ENCODE measurements at regions not wholly inside any gene's neighbourhood (a gene's known extent, or its start where the extent isn't known, plus 50 kb on each side); places are given as distances from the start of the nearest gene placed in this dataset.
"Not testable (repeated sequence)": the region's sequence is repeated elsewhere in the genome, so short reads cannot be mapped to it uniquely, and the experiment has no call there.

- DNase-seq (ENCODE audit: missing footprints) = no peak
- intact Hi-C loops (cut with DNase I) = loop anchor here (10.0 kb wide), 1 partner anchor 320 kb away; no protein-coding TSS in a partner anchor
- ATAC-seq = no peak
Measured at GRCh38 chr20:60144404-60144803, 186.2 kb downstream of the CDH26 start.

GRCh38 chr20:60144974-60145527 lies 186.8 kb downstream of the CDH26 start:
- ATAC-seq = no peak
- DNase-seq (ENCODE audit: missing footprints) = no peak
- intact Hi-C loops (cut with DNase I) = loop anchor here (10.0 kb wide), 1 partner anchor 320 kb away; no protein-coding TSS in a partner anchor

DNA sequence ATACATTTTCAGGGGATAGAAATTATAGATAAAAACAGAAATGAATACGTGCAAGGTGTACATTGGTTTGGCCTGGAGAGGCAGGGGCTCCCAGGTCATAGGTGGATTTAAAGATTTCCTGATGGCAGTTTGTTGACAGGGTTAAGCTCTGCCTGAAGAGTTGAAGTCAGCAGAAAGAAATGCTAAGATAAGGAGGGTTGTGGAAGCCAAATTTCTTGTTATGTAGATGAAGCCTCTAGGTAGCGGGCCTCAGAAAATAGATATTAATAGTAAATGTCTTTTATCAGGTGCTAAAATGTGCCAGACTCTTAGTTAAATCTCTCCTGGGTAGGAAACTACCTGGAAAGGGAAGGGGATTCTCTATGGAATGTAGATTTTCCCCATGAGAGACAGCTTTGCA lies 188.8 kb downstream of the CDH26 start:
- ATAC-seq = peak; percentile 23
- no peak for DNase-seq (ENCODE audit: missing footprints)
- intact Hi-C loops (cut with DNase I) = loop anchor here (10.0 kb wide), 1 partner anchor 318 kb away; no protein-coding TSS in a partner anchor

GRCh38 chr20:60148885-60149284 lies 190.7 kb downstream of the CDH26 start:
- intact Hi-C loops (cut with DNase I) = loop anchor here (10.0 kb wide), 1 partner anchor 316 kb away; no protein-coding TSS in a partner anchor
- no peak for DNase-seq (ENCODE audit: missing footprints)
- no peak for ATAC-seq

GRCh38 chr20:60152792-60153191 lies 194.6 kb downstream of the CDH26 start:
- intact Hi-C loops (cut with DNase I) = no loop called here
- DNase-seq (ENCODE audit: missing footprints) = no peak
- no peak for ATAC-seq

DNA sequence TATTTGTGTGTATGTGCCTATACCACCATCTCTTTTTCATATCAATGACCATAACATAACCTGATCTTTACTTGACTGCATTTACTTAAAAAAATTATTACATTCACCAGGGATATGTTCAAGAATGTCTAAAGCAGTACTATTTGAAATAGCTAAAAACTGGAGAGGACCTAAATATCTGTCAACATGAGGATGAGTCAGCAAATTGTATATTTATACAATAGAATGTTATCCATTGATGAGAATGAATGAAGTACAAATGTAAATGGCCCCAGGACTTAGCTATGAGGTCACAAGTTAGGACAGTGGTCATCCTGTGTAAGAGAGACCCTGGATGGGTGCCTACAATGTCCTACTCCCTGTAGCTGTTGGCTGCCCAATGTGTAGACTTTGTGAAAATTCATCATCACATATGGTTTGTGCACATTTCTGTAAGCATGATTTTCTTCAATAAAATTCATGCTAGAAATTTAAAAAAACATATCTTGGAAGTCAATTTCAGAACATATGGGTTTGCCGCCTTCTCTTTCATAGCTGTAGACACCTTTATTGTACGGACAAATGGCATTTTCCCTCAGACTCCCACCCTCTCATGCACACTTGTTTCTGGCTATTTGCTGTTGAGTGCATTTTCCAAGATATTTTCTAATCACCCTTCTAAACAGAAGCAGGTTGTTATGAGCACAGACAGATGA lies 202.4 kb downstream of the CDH26 start:
- DNase-seq (ENCODE audit: missing footprints) = no peak
- no peak for ATAC-seq
- intact Hi-C loops (cut with DNase I) = no loop called here

DNA sequence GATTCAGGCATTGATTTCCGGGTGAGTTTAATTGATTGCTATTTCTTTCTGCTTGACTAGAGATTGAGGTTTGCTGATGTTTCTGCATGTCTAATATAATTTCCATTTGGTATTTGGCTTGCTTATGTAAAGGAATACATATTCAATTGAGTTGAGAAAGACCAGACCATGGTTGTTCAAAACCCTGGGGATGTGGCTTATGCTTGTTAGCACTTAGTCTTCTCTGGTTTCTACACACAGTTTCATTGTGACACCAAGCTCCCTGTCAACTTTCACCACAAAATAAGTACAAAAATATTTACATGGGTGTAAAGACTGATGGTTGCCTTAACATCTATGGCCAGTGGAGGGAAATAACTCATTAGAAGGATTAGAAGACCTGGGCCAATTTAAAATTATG lies 209.6 kb downstream of the CDH26 start:
- intact Hi-C loops (cut with DNase I) = no loop called here
- ATAC-seq = no peak
- DNase-seq (ENCODE audit: missing footprints) = no peak

DNA sequence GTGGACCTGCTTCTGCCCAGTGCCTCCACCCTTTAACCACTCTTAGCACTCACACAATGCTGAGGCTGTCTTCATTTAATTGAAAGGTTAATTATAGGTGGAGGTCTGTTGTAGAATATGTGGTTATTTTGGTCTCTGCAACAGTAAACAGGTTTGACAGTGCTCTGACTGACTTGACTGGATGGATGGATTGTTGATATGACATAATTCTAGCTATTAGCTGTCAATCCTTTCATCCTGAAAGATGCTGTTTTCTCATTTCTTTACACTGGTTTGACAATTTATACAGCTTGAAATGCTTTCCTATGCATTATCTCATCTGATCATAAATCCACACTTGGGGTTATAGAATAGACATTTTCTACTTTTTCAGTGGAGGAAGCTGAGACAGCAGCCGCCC lies 210.7 kb downstream of the CDH26 start:
- intact Hi-C loops (cut with DNase I) = no loop called here
- DNase-seq (ENCODE audit: missing footprints) = no peak
- ATAC-seq = no peak

DNA sequence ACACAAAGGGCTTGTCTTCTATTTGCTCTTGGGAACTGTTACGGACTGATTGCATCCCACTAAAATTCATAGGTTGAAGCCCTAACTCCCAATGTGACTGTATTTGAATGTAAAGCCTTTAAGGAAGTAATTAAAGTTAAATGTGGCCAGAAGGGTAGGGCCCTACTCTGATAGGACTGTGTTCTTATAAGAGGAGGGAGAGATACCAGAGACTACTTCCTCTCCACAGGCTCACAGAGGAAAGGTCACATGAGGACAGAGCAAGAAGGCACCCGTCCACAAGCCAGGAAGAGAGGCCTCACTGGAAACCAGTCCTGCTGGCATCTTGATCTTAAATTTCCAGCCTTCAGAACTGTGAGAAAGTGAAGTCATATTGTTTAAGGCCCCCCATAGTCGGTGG lies 211.9 kb downstream of the CDH26 start:
- intact Hi-C loops (cut with DNase I) = no loop called here
- no peak for DNase-seq (ENCODE audit: missing footprints)
- ATAC-seq = no peak

DNA sequence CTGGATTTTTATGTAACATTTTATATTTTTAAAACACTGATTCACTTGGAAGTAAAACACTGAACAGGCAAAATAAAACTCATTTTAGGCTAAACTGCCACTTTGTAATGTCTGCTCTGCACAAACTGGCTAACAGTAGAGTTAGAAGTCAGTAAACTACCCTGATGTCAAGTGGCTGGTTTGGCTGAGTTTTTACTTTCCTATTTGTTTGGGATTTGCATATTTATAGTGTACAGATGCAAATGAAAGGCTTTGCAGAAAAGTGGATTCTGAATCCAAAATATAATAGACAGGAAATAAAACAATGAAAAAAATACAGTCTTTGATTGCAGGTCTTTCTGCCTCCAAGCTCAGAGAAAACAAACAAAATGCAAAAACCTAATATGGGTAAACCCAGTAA lies 213.1 kb downstream of the CDH26 start:
- DNase-seq (ENCODE audit: missing footprints) (no peak), ATAC-seq (no peak)
- intact Hi-C loops (cut with DNase I) = no loop called here

DNA sequence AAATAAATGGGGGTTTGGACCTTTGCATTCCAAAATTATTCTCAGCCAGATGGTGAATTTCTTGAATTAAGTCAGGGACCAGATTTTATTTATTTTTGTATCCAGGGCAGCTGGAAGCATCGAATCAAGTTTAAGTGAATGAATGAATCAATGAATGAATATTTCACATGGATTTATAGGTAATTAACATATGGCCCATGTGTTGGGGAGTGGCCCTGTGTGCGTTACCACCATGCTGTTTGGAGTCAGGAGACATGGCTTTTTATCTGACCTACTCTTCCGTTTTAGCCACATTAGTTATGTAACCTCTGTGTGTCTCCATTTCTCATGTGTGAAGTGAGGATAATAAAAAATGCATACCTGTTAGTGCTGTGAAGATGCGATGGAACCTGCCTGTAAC lies 213.5 kb downstream of the CDH26 start:
- no peak for ATAC-seq
- intact Hi-C loops (cut with DNase I) = no loop called here
- no peak for DNase-seq (ENCODE audit: missing footprints)

DNA sequence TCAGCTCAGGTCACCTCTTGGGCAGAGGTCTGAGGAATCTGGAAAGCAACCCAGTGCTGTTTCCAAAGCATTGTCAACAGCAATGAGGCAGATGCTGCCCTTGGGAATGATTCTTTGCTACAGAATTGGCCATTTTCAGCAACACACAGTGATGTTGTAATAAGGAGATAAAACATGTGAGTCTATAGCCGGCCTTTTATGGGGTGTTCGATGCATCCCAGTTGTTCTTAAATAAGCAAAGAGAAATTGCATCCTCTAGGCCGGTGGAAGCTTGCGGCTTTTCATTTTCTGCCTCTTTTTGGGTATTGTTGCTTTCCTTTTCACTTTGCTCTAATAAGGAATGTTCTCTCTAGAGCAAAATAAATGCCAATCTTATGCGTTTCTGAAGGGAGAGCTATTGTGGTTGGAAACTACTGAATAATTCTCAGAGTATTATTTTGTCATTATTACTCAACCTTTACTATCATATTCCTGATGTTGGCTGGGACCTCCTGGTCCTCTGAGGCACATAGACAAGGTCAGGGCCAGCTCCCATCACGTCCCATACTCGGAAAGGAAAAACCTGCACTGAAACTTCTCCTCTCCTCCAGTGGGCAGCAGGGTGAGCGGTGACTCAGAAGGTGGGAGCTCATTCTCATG lies 214.2 kb downstream of the CDH26 start:
- no peak for DNase-seq (ENCODE audit: missing footprints)
- peak; percentile 57 for ATAC-seq
- intact Hi-C loops (cut with DNase I) = no loop called here

- intact Hi-C loops (cut with DNase I) = no loop called here
- ATAC-seq (no peak), DNase-seq (ENCODE audit: missing footprints) (no peak)
Measured at GRCh38 chr20:60177080-60177479, 218.9 kb downstream of the CDH26 start.

- intact Hi-C loops (cut with DNase I) = no loop called here
- ATAC-seq (no peak), DNase-seq (ENCODE audit: missing footprints) (no peak)
Measured at GRCh38 chr20:60180986-60181385, 222.8 kb downstream of the CDH26 start.

GRCh38 chr20:60186412-60186811 lies 228.2 kb downstream of the CDH26 start:
- no peak for DNase-seq (ENCODE audit: missing footprints)
- intact Hi-C loops (cut with DNase I) = no loop called here
- no peak for ATAC-seq

DNA sequence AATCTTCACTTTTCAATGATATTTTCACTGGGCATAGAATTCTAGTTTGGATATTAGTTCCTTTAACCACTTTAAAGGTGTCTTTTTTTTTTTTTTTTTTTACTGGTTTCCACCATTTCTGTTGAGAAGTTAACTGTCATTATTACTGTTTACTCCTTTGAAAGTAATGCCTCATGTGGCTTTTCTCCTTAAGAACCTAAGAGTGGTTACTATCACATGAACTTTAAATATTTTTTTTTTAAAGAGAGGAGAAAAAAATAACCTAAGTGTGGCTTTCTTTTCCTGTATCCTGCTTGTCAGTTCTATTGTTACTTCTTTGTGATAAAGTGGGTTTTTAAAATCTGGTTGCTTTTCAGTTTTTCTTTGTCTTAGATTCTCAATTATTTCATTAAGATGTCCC lies 229.5 kb downstream of the CDH26 start:
- ATAC-seq (no peak), DNase-seq (ENCODE audit: missing footprints) (no peak)
- intact Hi-C loops (cut with DNase I) = no loop called here

DNA sequence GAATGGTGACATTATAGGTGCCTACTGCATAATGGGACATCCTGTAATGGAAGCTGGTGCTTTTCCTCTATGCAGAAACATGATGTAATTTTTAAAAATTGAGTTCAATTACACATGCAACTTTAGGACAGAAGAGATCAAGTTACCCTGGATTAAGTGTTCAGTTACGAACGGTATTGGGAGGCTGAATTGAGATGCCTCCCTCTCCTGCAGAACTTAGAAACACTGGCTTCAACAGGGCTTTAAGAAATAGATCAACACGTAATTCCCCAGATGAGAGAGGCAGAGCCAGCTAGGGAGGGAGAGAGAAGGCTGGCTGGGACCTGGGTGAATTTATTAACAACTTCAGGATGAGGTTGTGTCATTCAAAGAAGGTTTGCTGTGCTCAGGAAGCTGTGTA lies 232.8 kb downstream of the CDH26 start:
- DNase-seq (ENCODE audit: missing footprints) = no peak
- intact Hi-C loops (cut with DNase I) = no loop called here
- no peak for ATAC-seq

DNA sequence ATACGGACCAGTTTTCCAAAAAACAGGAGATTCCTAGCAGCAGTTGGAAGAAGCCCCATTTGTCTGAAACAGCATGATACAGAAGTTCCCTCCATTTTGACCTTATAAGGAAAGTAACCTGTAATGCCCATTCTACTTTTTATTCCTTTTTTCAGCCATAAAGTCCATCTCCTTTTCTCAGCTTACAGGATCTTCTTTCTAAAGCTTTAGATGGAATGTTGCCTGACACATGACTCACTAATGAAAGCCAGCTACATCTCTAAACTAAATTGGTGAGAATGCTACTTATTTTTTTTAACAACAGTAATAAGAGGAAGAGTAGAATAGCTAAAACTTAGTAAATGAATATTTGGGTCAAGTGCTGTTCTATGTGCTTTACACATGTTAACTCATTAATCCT lies 234.1 kb downstream of the CDH26 start:
- intact Hi-C loops (cut with DNase I) = no loop called here
- ATAC-seq = no peak
- DNase-seq (ENCODE audit: missing footprints) = no peak

DNA sequence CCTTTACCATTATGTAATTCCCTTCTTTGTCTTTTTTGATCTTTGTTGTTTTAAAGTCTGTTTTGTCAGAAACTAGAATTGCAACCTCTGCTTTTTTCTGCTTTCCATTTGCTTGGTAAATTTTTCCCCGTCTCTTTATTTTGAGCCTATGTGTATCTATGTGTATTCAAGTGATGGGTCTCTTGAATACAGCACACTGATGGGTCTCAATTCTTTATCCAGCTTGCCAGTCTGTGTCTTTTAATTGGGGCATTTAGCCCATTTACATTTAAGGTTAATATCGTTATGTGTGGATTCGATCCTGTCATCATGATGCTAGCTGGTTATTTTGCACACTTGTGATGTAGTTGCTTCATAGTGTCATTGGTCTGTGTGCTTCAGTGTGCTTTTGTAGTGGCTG lies 240.9 kb downstream of the CDH26 start:
- intact Hi-C loops (cut with DNase I) = not testable (repeated sequence)

DNA sequence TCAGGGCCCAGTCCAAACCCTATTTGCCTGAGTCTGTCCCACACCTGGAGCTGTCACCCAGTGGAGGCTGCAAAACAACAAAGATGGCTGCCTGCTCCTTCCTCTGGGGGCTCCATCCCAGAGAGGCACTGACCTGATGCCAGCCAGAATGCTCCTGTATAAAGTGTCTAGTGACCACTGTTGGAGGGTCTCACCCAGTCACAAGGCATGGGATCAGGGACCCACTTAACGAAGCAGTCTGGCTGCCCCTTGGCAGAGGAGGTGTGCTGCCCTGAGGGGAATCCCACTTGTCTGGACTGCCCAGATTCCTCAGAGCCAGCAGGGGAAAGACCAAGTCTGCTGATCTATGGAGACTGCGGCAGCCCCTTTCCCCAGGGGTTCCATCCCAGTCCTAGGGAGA lies 241.6 kb downstream of the CDH26 start:
- ATAC-seq (no peak), DNase-seq (ENCODE audit: missing footprints) (no peak)
- intact Hi-C loops (cut with DNase I) = loop anchor here (10.0 kb wide), 1 partner anchor 255 kb away; the partner anchor contains the start of genes FAM217B and PPP1R3D

More for the DNA sequence above, 240.9 kb downstream of the CDH26 start:
- ATAC-seq; DNase-seq (ENCODE audit: missing footprints): not testable (repeated sequence)

Data from Right ventricle myocardium inferior (tissue), 1 donor.